ENCODE measurements at regions not wholly inside any gene's neighbourhood (a gene's known extent, or its start where the extent isn't known, plus 50 kb on each side); places are given as distances from the start of the nearest gene placed in this dataset.

DNA sequence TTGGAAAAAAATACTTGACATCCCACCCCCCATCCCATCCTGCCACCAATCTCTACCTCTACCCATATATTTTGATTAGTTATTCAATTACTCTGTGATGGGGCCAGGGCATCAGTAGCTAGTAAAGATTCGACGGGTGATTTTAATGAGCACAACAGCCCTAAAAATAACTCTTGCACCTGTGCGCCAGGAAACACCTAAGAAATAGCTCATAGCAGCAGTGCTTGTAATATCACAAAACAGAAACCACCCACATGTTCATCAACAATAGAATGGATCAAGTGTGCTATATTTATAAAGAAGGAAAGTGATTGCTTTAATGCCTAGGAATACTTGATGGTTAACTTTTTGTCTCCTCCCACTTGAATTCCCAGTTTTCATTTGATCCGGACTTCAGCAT, 225.6 kb upstream of the LCORL start:
- DNase-seq (ENCODE audit: low spot score): no peak

DNA sequence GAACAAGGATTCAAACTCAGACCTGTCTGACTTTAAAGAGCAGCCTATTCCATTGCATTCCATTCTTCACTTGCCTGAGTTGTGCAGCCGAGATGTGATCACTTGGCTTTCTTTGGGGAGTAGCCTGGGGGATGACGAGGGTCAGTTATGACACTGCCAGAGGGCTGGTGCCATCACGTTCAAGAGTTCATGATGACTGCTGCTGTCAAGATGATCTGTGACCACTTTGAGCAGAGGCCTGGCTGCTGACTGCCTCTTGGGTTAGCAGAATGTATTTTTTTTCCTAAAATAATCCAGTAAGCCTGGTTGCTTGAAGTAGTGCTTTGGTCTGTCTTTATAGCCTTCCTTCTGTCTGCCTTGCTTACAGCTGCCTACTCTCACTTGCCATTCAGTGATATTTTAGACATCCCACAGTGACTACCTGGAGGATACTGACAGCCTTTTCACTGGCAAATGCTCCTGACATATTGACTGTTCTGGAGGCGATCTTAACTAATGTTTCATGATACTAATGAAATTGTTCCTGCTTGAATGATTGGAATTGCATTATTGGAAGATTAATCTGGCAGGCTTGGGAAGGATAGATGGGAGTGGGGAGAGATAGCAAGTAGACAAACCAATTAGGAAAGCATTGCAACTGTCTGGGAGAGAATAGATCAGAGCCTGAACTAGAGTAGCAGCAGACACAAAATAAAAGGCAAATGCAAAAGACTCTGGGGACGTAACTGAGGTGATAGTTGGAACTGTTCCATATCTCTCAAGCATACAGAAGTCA, 221.6 kb upstream of the LCORL start:
- DNase-seq (ENCODE audit: low spot score): no peak

DNA sequence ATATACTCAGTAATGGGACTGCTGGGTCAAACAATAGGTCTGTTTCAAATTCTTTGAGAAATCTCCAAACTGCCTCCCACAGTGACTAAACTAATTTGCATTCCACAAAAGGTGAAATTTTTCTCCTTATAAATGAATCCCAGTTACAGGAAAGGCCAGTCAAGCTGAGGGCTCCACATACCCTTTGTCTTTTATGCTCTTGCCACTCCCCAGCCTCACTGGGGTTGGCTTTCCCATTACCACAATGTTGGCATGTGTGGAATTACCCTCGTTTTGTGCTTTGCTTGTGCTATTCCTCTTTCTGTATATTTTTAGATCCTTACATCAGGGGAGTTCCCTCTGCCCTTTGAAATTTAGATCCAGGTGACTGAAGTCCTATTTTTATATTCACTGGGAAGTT, 220.2 kb upstream of the LCORL start:
- DNase-seq (ENCODE audit: low spot score): no peak

DNA sequence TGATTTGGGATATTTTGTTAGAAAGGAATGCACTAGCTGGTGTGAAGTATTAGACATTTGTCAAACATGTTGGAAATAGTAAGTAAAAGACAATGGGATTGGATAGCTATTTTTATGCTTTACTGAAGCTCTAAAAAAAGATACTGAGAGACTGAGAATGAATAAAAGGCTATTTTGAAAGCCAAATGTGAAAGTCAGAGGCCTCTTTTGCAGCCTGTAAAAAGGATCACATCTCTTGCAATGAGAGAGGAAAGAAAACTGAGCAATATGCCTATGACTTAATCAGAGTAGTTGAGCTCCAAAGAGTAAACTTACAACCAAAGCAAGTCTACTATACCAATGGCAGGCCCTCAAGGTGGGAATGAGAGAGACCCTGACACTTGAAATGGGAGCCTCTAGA, 212.6 kb upstream of the LCORL start:
- DNase-seq (ENCODE audit: low spot score): no peak

DNA sequence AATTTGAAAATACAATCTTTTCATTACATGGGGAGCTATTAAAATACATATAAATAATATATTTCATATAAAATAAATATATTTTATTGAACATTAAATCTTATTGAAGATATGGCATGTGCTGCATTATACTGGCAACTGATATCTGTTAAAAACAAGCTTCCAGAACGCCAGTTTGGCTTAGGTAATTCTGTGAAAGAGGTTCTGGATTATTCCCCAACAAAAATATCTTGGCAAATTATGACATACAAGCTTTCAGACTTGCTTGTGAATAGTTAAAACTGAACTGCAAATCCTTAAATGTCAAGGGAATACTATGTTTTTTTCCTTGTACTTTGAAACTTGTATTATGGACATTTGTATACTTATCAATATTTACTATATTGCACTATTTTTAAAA, 210.2 kb upstream of the LCORL start:
- no peak for DNase-seq (ENCODE audit: low spot score)

DNA sequence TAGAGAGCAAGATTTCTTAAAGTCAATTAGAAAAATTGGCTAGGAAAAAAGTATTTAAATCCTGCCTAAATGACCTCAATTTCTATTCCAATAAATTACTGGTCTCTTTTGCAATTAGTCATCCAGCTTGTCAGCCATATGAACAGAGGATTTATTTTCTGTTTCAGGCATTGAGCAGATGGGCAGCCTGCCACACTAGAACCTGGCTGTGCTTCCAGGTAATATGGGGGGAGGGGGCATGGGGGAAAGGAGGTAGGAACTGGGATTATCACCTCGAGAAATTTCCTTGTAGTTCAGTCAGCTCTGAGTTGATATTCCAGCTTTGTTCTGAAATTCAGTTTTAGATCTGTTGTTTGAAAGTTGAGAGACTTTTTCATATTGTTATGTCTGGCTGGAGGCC, 206.3 kb upstream of the LCORL start:
- no peak for DNase-seq (ENCODE audit: low spot score)

DNA sequence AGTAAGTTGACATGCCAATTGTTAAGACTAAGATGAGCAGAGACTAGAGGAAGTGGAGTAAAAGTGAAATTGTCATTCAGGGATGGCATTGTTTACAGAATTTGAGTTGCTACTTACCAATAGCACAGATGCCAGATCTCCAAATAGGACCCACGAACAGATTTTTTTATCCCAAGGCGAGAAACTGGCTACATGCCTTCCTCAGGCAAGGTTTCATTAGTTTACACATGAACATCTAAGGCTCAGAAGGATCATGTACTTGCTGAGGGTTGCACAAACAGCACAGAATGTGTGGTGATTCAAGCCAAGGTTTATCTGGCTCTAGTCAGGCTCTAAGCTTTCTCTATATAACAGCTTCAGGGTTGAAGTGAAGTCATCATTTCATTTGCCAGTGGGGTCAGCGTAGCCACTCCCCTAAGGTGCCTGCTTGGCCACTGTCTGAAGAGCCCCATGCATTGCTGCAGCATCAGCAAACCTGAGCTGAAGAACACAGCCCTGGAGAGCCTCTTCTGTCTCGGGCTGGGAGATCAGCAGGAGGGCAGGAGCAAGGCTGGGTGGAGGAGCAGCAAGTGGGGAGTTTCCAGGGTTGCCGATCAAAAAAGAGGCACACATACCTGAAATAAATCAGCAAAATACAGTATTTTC, 193.0 kb upstream of the LCORL start:
- no peak for DNase-seq (ENCODE audit: low spot score)

DNA sequence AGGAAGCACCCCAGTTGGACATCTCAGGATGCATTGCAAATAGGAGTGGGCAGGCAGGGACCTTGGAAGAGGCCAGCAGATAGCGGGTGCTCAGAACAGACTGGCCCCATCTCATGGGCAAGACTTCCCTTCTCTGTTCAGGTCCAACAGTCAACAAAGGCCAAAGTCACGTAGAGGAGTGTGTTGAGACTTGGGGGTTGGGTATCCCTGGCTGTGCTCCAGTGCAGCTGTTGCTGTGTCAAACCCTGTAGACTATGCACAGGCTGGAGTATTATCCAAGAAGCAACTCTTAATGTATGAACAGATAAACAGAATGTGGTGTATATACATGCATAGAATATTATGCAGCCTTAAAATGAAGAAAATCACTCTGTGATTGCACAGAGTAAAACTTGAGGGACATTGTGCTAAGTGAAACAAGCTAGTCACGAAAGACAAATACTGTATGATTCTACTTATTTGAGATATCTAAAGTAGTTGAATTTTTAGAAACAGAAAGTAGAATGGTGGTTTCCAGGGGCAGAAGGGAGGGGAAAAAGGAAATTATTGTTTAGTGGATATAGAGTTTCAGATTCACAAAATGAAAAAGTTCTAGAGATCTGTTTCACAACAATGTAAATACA, 192.1 kb upstream of the LCORL start:
- no peak for DNase-seq (ENCODE audit: low spot score)

DNA sequence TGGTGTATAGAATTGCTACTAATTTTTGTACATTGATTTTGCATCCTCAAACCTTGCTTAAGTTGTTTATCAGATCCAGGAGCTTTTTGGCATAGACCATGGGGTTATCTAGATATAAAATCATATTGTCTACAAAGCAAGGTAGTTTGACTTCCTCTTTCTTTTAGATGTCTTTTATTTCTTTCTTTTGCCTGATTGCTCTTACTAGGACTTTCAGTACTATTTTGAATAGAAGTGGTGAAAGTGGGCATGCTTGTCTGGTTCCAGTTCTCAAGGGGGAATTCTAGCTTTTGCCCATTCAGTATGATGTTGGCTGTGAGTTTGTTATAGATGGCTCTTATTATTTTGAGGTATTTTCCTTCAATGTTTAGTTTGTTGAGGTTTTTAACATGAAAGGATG, 187.9 kb upstream of the LCORL start:
- DNase-seq (ENCODE audit: low spot score): no peak

DNA sequence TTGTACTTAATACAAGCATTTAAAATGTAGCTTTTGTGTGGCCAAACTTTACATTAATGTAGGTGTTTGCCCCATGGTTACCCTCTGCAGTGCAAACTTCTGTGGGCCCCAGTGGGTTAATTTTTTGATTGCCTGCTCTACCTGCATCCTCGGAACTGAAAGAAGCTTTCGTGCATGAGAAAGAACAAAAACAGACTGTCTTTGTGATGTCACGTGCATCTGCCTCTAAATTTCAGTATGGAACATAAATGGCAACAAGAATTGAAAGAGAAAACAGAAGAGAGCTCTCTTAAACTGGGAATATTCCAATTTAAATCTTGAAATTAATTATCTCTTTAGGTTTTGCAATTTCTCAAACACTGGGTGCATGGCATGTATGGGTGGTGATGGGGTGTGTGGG, 182.4 kb upstream of the LCORL start:
- no peak for DNase-seq (ENCODE audit: low spot score)

DNA sequence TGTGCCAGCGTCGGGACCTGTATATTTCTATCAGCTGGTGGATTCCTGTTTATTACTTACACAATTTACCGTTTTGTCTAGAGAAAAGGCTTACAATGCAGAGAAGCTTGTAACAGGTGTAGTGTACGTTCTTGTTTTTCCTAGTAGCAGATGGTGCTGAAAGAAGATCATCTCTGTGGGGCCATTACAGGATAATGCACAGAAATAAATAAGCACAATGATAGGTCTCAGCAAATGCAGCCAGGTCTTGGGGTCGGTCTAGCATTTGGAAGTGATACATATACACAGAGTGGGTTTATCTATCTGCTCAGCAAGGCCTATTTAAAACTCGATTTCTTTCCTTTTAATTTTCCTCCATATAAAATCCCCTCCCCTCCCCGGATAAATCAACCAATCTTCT, 180.9 kb upstream of the LCORL start:
- DNase-seq (ENCODE audit: low spot score): no peak

DNA sequence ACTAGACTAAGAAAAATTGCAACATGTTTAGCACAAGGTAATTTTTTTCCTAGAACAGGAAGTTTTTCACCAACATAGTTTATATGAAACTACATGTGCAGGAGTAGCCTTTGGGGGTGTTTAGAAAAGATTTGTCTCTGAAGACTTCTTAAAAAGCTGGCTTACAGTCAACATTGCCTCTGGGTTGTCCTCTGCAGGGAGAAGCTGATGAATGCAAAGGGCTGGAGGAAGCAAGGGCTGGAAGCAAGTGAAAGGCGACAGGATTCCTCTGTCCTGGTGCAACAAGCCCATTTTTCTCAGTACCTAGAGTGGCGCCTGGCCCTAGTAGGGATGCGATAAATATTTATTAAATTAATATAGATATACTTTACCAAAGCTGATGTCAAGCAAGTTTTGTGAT, 180.3 kb upstream of the LCORL start:
- no peak for DNase-seq (ENCODE audit: low spot score)

DNA sequence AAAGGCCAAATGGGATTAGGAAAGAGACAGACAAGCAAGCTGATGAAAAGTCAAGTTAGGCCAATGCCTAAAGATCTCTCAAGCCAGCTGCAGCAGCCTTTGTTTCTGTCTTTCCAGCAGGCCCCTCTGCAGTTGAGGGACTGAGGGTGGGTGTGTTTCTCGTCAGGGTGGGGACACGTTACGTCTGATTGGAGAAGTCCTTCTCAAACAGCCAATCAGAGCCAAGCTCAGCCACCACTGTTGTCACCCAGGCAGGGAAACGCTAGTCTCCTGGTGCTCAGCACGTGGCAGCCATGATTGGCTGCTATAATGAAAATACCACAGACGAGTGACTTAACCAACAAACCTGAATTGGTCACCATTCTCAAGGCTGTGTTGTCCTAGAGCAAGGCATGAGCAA, 177.1 kb upstream of the LCORL start:
- no peak for DNase-seq (ENCODE audit: low spot score)

DNA sequence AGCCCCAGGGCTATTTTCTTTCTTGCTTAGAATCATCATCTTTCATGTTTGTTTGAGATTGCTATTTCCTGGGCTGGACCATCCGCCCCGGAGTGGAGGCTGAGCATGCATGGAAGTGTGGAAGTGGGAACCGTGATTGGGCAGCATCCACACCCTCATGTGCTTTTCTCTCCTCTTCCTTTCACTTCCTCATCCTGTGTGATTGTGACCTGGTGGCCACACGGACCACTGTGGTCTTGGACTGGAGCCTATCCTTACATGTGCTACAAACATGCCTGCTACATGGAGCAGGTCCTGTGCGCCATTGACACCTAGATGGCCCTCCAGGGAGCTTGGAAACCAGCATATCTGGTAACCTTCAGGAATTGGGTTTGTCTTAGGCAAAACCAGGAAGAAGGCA, 175.9 kb upstream of the LCORL start:
- no peak for DNase-seq (ENCODE audit: low spot score)

DNA sequence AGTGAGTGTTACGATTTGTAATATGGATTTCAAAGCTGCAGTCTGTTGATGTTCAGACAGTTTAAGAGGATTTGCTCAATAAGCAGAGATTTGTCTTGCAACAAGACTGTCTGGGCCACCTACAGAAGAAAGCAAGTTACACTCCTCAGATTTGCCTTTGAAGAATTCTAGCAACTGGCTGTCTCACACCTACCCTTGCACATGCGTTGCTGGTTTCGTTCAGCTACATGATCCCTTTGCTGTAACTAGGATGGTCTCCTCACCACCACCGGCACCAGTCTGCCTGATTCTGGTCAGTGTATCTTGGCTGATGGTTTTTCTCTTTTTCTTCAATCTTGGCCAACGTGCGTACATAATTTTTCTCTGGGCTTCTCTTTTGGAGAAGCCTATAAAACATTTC, 172.7 kb upstream of the LCORL start:
- DNase-seq (ENCODE audit: low spot score): no peak

DNA sequence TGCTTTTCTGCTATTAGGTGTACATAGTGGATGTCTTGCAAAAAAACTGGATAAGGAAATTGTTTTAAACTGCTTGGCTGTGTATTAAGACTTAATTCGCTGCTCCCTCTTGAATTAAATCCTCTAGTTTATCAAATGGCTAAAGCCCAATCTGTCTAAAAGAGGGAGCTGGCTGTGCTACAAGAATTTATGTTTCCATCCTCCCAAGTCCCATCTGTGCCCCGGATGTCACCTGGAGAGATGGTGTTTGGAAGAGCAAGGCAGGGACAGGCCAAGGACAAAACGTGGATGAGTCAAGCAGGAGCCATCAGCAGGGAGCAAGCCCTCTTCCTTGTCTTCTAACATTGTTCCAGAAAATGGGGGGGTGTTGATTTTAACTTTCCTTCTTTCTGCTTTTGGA, 171.3 kb upstream of the LCORL start:
- no peak for DNase-seq (ENCODE audit: low spot score)

DNA sequence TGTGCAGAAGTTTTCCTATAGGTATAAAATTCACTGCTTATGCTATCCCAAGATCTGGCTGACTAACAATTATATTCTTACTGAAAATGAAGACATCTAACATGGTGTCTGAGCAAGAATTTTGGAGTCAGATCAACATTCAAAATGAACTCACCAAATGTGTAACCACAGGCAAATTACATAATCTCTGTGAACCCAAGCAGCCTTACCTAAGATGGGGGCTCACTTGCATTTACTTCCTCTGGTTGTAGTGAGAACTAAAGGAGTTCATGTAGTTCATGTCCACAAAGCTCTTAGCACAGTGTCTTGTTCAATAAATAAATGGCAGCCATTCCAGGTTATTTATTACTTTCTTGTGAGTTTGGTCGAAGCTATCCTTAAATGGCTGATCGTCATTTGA, 163.9 kb upstream of the LCORL start:
- DNase-seq (ENCODE audit: low spot score): no peak

DNA sequence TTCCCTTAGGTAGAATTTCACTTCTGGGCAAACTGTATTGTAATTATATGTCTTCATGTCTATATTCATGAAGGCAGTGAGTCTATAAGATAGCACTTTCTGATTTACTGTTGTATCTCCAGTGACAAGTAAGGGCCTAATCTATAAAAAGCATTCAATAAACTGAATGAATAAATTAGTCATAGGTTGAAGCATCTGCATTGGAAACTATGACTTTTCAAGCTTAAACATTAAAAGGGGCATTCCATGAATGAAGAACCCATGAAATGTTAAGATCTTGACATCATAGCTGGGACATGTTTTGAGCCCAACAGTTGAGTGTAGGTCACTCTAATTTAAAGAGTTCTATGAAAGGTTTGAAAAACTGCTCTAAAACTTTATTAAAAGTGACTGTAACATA, 159.3 kb upstream of the LCORL start:
- no peak for DNase-seq (ENCODE audit: low spot score)

DNA sequence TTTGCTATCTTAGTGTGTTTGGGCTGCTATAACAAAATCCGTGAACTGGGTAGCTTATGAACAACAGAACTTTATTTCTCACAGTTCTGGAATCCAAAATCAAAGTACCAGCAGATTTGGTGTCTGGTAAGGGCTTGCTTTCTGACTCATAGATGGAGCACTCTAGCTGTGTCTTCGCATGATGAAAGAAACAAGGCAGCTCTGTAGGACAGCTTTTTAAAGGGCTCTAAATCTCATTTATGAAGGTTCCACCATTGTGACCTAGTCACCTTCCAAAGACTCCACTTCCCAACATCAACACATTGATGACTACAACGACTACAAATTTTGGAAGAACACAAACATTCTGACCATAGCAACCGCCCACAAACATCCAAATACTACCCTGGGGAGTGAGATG, 158.6 kb upstream of the LCORL start:
- DNase-seq (ENCODE audit: low spot score): no peak

DNA sequence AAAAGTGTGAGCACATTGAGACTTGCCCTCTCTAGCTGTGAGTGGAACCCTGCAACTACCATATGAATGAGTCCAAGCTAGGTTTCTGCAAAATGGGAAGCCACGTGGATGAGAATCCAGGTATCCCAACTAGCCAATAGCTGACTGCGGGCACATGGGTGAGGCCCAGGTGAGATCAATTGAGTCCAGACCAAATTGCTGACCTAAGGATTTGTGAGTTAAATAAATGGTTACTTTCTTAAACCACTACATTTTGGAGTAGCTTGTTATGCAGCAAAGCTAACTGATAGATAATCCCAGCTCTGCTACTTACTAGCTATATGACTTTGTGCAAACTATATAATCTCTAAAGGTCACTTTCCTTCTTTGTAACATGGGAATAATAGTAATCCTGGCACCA, 150.3 kb upstream of the LCORL start:
- DNase-seq (ENCODE audit: low spot score): no peak

DNA sequence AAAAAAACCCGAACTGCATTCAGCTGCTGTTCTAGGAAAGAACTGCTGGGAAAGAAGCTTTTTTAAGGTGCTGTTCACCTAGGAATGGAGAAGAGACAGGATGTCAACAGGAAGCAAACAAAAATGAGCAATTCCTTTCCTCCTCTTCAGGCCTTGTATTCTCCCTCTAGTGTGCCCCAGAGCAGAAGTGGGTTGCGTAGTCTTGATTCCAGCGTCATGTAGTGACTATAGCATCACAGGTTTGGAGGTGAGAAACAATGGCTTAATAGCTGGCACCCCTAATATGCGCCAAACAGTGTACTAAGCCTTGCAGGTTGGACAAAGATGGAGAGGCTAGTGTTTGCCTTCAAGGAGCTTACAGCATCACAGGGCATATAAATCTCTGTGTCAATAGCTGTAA, 146.3 kb upstream of the LCORL start:
- no peak for DNase-seq (ENCODE audit: low spot score)

DNA sequence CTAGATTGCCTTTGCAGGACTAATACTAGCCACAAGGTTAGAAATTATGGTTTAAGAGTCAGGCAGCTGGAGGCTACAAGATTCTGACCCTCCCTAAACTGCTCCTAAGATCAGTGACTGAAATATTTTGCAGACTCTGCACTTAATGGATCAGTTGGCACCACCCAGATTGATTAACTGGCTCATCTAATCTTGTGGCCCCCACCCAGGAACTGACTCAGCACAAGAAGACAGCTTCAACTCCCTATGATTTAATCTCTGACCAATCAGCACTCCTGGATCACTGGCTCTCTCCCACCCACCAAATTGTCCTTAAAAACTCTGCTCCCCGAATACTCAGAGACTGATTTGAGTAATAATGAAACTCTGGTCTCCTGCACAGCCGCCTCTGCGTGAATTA, 145.4 kb upstream of the LCORL start:
- no peak for DNase-seq (ENCODE audit: low spot score)

DNA sequence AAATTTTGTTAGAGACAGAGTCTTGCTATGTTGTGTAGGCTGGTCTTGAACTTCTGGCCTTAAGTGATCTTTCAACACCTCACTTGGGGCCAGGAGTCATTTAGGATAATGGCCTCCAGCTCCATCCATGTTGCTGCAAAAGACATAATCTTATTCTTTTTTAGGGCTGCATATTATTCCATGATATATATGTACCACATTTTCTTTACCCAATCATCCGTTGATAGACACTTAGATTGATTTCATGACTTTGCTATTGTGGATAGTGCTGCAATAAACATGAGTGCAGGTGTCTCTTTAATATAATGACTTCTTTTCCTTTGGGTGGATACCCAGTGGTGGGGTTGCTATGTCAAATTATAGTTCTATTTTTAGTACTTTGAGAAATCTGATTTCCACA, 140.9 kb upstream of the LCORL start:
- no peak for DNase-seq (ENCODE audit: low spot score)
